GM19328 (cell line): ENCODE measurements at regions not wholly inside any gene's neighbourhood (a gene's known extent, or its start where the extent isn't known, plus 50 kb on each side); places are given as distances from the start of the nearest gene placed in this dataset.
"Not testable (repeated sequence)": the region's sequence is repeated elsewhere in the genome, so short reads cannot be mapped to it uniquely, and the experiment has no call there.

Experiments
- ATAC-seq: cut with Tn5 transposase; IDR thresholded peaks from one replicate; pipeline ENCODE4 v1.9.1; 2021; ENCODE audit warnings: mild to moderate bottlenecking, moderate library complexity; ENCODE audit not compliant: unreplicated experiment

DNA sequence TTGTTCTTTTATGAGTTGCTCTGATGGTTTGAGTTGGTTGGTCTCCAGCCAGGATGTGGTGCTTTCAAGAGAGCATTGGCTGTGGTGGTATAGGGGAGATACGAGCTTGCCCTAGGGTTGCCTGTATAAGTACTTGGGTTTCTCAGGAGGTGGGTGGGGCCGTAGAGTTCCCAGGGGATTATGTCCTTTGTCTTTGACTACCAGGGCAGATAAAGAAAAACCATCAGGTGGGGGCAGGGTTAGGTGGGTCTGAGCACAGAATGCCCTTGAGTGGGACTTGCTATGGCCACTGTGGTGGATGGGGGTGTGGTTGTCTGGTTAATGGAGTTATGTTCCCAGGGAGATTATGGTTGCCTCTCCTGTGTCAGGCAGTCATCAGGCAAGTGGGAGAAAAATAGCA is 247.9 kb upstream of the HAND2 start:
- no peak for ATAC-seq

DNA sequence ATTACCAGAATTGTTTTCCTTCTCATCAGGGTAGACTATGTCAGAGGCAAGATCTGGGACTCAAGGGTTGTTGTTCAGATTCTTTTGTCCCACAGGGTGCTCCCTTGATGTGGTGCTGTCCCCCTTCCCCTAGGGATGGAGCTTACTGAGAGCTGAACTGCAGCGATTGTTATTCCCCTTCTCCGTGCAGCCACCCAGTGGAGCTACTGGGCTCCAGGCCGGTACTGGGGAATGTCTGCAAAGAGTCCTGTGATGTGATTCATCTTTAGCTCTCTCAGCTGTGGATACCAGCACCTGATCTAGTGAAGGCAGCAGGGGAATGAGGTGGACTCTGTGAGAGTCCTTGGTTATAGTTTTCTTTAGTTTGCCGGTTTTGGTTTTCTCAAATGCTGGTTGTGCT is 247.4 kb upstream of the HAND2 start:
- no peak for ATAC-seq

DNA sequence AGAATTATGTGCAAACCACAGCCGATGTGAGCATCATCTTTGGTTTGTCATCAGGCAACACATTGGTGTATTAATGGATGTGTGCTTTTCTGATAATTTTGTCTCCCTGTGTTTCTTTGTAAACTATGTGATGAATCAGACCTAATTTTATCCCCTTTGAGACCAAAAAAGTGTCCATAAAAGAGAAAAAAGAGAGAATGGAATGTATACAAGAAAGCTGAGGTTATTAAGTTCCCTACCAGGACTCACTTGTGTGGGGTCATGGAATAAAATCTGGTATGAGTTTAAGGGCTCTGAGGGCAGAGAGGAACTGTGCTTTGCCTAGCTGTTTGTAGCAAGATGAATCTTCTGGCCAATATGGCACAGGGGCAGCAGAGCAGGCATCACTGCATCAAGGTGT is 239.5 kb upstream of the HAND2 start:
- no peak for ATAC-seq

DNA sequence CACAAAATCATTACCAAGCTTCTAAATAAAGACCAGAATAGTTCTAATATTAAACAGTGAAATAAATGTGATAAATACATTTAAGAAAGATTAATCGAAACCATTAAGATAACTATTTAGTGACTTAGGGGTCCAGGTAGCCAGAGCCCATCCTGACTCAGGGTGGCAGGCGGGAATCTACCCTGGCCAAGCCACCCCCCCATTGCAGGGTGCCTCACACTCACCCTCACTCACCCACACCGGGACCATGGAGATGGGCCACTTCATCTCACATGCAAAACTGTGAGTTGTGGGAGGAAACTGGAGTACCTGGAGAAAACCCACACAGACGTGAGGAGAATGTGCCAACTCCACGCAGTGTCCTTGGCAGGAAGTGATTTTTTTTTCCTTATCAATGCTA is 237.6 kb upstream of the HAND2 start:
- no peak for ATAC-seq

GRCh38 chr4:173766171-173766600 is 236.2 kb upstream of the HAND2 start:
- ATAC-seq = no peak

- no peak for ATAC-seq
Measured at GRCh38 chr4:173765751-173766150, 235.7 kb upstream of the HAND2 start.

GRCh38 chr4:173763389-173763788 is 233.4 kb upstream of the HAND2 start:
- ATAC-seq = no peak

DNA sequence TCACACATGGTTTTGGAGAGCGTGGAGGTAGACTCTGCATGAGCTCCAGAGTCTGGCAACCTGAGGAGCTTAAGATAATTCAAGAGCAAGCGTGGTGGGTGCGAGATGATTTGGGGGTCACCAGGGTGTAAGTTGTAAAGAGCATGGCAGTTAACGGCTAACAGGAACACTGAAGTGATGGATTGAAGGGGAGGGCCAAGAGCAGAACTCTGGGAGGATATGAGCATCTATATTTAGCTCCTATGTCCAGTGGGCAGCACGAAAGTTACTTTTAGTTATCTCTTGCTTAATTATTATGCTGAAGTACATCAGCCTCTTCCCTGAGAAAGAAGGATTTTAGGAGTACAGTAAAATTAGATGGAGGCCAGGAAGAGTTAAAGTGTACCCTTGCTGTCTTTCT is 231.9 kb upstream of the HAND2 start:
- ATAC-seq = no peak

DNA sequence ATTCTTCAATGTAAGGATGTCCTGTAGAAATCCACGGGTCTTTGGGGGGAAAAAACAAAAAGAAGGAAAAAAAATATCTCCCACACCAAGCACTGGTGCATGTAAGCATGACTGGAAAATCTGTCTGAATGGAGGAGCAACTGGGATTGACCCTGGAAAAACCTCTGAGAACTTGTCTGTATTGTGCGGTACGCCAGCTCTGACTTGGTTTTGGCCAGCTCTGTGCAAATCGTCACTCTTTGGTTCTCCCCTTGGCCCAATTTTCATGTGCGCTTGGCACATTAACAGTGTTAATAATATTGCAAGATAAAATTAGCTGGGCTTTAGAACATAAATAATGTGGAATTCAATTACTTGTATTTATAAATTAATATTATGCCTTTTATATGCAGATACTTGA is 231.2 kb upstream of the HAND2 start:
- ATAC-seq = no peak

GRCh38 chr4:173758132-173758531 is 228.1 kb upstream of the HAND2 start:
- ATAC-seq = no peak

DNA sequence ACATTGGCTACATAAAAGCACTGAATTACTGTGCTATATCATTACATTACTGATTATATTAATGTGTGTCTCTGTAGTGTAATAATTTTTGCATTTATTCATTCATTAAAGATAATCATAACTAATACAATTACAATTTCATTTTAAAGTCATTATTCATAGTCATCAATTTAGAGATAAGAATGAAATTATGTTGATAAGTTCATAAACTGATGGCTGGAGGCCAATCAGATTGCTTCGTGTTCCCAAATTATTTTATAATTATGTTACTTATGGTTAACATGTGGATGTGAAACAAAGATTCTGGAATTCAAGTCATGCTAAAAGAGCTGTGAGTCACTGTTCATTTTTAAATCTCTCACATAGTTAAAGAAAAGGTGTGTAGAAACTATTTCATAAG is 223.4 kb upstream of the HAND2 start:
- no peak for ATAC-seq

- ATAC-seq = no peak
Measured at GRCh38 chr4:173752610-173753230, 222.7 kb upstream of the HAND2 start.

DNA sequence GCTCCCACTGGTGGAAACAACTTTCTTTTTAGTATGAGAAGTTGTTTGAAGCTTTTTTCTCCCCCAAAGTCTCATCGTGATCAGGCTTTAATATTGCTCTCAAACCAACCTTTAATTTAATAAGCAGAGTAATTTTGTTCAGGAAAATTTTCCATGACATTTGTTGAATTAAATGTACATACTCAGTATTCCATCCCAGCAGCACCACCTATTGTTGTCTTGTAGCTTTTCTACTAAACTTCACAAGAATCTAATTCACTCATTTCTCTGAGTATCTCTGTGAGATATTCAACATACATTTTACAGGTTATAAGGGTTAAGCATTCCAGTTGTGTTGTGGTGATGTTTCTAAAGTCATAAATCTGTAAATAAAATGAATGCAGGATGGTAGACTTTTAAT is 218.3 kb upstream of the HAND2 start:
- no peak for ATAC-seq

GRCh38 chr4:173747537-173748257 is 217.7 kb upstream of the HAND2 start:
- ATAC-seq = no peak

DNA sequence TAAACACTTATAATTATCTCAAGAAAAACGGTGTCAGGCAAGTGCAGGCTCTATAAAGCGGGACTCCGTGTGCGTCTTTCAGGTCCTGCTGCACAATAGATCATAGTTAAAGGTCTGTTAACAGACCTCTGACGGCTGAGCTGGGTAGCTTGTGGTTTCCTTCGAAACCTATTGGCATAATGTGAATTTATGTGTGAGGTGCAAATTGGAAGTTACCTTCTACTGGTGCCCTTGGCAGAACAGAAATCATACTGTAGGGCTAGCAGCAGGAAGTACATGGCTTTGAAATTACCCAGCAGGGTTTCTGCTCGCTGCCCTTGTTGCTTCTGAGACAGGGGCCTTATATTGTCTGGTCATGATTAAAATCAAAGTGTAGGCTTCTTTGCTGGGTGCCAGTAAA is 216.4 kb upstream of the HAND2 start:
- ATAC-seq = no peak

DNA sequence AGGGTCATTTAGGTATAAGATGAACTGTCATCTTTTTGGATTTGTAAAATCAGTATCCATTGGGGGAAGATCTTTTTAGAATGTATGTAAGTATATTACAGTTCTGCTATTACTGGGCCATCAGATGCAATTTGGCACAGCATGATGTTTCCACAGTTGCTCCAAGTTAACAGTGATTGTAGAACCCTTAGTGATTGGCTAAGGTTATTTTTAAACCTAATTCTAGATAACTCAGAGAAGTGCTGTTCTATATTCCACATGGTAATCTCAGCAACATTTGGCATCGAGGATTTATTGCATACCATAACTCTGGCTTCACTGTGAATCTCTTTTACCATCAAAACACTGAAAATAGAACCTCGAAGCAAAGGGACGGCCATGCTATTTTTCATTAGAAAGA is 215.7 kb upstream of the HAND2 start:
- ATAC-seq = no peak

DNA sequence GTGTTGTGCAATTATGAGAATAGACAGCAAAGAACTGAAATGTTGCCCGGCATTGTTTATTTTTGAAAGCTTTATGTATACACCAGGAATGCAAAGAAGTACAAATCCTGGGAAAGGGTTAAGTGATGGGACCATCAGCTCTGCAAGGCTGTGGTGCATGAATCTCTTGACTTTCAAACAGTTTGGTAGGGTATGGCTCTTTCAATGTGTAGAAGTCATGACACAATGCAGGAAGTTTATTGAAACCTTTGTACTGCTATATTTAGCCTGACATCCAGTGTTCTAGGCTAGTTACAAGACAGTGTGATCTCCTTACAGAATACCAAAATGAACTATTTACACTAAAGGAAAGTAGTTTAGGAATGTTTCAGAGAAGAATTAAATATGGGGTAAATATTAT is 206.8 kb upstream of the HAND2 start:
- no peak for ATAC-seq

GRCh38 chr4:173735585-173735984 is 205.6 kb upstream of the HAND2 start:
- no peak for ATAC-seq

- no peak for ATAC-seq
Measured at GRCh38 chr4:173735049-173735448, 205.0 kb upstream of the HAND2 start.

- ATAC-seq = no peak
Measured at GRCh38 chr4:173731257-173731656, 201.2 kb upstream of the HAND2 start.

DNA sequence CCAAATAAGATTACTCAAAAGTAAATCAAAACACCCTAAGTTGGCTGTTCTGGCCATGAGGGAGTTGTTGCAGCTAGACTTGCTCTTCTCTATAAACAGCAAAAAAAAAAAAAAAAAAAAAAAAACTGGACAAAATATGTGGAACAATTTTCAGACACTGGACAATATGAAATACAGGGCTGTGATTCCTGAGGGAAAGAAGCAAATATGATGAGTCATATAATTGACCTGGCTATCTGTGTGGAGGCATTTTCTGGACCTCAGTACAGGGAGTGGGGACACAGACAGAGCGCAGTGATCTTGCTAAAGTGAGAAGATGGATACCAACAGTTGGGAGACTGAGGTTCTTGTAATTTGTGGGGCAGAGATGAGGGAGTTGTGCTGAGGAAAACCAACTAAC is 192.0 kb upstream of the HAND2 start:
- ATAC-seq = no peak

DNA sequence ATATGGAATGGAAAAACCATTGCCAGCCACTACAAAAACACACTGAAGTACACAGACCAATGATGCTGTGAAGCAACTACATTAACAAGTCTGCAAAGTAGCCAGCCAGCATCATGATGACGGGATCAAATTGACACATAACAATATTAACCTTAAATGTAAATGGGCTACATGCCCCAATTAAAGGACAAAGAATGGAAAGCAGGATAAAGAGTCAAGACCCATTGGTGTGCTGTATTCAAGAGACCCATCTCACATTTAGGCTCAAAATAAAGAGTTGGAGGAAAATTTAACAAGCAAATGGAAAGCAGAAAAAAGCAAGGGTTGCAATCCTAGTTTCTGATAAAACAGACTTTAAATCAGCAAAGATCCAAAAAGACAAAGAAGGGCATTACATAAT is 188.5 kb upstream of the HAND2 start:
- ATAC-seq = not testable (repeated sequence)

GRCh38 chr4:173717581-173717980 is 187.6 kb upstream of the HAND2 start:
- no peak for ATAC-seq
